ENCODE measurements at regions not wholly inside any gene's neighbourhood (a gene's known extent, or its start where the extent isn't known, plus 50 kb on each side); places are given as distances from the start of the nearest gene placed in this dataset.

DNA sequence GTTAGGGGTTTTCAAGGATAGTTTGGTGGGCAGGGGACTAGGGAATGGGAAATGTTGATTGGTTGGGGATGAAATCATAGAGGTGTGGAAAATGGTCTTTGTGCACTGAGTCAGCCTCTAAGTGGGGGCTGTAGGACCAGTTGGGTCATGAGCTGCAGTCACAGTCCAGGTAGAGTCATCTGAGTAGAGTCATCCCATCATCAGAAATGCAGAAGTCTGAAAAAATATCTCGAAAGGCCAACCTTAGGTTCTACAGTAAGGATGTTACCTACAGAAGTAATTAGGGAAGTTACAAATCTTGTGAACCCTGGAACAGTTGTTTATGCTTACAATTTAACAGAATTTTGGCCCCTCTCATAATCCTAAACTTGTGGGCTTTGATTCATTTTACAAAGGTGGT, 63.4 kb upstream of the AP1S2 start:
- Histone ChIP-seq H2AFZ (ENCODE audit: low read length) (no peak overlapping the region), H3K4me1 (ENCODE audit: insufficient read depth, low read length) (no peaks in the 10 kb centered on the region), H3K9ac (ENCODE audit: extremely low read depth, insufficient read length, low read length) (no peak overlapping the region), H2AK5ac (ENCODE audit: insufficient read length, low read length) (no peak overlapping the region), H2BK15ac (ENCODE audit: low read depth, low read length) (no peak overlapping the region), H4K8ac (replicated peaks; ENCODE audit: insufficient read length, low read depth, low read length) (no peak overlapping the region), H2BK120ac (ENCODE audit: low read depth, low read length, poor library complexity, severe bottlenecking) (no peak overlapping the region), H3K27me3 (ENCODE audit: insufficient read depth, low read length) (no peaks in the 10 kb centered on the region; the same call in 1 of the 2 replicates), H4K5ac (ENCODE audit: insufficient read length, low read depth, low read length) (no peak overlapping the region), H3K14ac (ENCODE audit: insufficient read depth, low read length) (no peak overlapping the region), H3K4ac (ENCODE audit: low read depth, low read length) (no peak overlapping the region), H3K9me3 (ENCODE audit: control insufficient read depth, low read depth, low read length) (peaks cover 8% of the 10 kb centered on the region), H3K27ac (ENCODE audit: insufficient read length, low read depth, low read length) (no peak overlapping the region), H4K91ac (ENCODE audit: insufficient read length, low read depth, low read length) (no peak overlapping the region), H3K79me2 (ENCODE audit: insufficient read depth, low read length) (no peaks in the 10 kb centered on the region), H2BK5ac (ENCODE audit: insufficient read length, low read length) (no peak overlapping the region), H4K20me1 (ENCODE audit: control insufficient read depth, insufficient read depth, insufficient read length) (no peaks in the 10 kb centered on the region), H3K23ac (ENCODE audit: insufficient read length, low read depth, low read length) (no peak overlapping the region), H3K4me2 (ENCODE audit: insufficient read depth, insufficient read length, low read length) (no peak overlapping the region), H3K18ac (ENCODE audit: insufficient read length, low read depth, low read length) (no peak overlapping the region), H3T11ph (ENCODE audit: low read length) (no peak overlapping the region), H2BK12ac (ENCODE audit: insufficient read length, low read depth, low read length) (no peak overlapping the region), H3K23me2 (ENCODE audit: insufficient read length, low read depth, low read length, poor library complexity, severe bottlenecking) (no peaks in the 10 kb centered on the region), H3K56ac (ENCODE audit: insufficient read length, low read depth, low read length) (no peak overlapping the region), H2BK20ac (ENCODE audit: low read depth, low read length, poor library complexity, severe bottlenecking) (no peak overlapping the region), H3K79me1 (ENCODE audit: insufficient read depth, low read depth, low read length, poor library complexity, severe bottlenecking) (no peaks in the 10 kb centered on the region)
- Mint-ChIP-seq H3K27ac (no peak overlapping the region), H3K36me3 (ENCODE audit: insufficient read depth in 1 of 3, low read depth in 3 of 3) (peaks cover 17 to 33% (median 22%) of the 10 kb centered on the region in 3 experiments), H3K4me1 (peaks cover 3 to 26% of the 10 kb centered on the region in 2 experiments; a peak in 3 of 4 replicates), H3K9me3 (peaks cover 22 to 25% of the 10 kb centered on the region in 2 experiments), H3K27me3 (ENCODE audit: low read depth) (peaks cover 3% of the 10 kb centered on the region; the same call in 1 of the 2 replicates), H3K4me3 (no peak overlapping the region)
- no CpG with 5 or more reads among the region's 1 CpG for WGBS (ENCODE audit: extremely low coverage, insufficient read length, low lambda C conversion rate)
- TF ChIP-seq, protein P1, sequence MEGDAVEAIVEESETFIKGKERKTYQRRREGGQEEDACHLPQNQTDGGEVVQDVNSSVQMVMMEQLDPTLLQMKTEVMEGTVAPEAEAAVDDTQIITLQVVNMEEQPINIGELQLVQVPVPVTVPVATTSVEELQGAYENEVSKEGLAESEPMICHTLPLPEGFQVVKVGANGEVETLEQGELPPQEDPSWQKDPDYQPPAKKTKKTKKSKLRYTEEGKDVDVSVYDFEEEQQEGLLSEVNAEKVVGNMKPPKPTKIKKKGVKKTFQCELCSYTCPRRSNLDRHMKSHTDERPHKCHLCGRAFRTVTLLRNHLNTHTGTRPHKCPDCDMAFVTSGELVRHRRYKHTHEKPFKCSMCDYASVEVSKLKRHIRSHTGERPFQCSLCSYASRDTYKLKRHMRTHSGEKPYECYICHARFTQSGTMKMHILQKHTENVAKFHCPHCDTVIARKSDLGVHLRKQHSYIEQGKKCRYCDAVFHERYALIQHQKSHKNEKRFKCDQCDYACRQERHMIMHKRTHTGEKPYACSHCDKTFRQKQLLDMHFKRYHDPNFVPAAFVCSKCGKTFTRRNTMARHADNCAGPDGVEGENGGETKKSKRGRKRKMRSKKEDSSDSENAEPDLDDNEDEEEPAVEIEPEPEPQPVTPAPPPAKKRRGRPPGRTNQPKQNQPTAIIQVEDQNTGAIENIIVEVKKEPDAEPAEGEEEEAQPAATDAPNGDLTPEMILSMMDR (conservative IDR thresholded peaks at IDR 0.05): no peak
- no peak for DNase-seq
